ENCODE measurements at regions not wholly inside any gene's neighbourhood (a gene's known extent, or its start where the extent isn't known, plus 50 kb on each side); places are given as distances from the start of the nearest gene placed in this dataset.

DNA sequence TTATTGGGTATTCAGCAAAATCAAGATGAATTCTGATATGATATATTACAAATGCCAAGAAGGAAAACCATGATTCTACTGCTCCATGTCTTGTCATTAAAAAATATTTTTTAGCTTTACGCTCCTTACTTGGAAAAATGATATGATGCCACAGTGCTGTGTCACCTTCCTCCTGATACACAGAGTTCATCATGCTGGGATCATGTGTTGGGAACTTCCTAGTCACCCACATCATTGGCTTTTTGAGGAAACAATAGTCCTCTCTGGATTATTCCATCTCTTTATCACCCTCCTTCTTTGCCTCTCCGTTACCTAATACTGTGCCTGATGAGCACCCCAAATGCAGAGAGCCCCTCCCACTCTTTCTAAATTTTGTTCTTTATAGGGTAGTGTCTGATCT is 94.3 kb upstream of the PFN2 start:
- DNase-seq (ENCODE audit: low read depth) = no peak

DNA sequence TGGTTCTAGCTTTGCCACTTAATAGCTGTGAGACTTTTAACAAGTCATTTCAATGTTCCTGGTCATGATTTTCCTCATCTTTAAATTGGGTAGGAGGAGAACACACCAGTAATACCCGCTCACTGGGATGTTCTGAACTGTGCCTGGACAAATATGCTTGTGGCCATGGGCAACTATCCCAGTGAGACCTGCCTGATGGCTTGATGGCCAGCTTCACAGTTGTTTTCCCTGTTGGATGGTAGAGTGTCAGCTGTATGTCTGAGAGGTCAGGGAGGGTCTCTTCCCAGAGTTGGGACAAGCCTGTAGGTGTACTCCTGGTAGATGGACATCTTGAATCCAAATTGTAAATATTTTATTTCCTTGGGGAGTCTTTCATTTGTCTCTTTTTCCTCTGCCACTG is 92.5 kb upstream of the PFN2 start:
- no peak for DNase-seq (ENCODE audit: low read depth)

DNA sequence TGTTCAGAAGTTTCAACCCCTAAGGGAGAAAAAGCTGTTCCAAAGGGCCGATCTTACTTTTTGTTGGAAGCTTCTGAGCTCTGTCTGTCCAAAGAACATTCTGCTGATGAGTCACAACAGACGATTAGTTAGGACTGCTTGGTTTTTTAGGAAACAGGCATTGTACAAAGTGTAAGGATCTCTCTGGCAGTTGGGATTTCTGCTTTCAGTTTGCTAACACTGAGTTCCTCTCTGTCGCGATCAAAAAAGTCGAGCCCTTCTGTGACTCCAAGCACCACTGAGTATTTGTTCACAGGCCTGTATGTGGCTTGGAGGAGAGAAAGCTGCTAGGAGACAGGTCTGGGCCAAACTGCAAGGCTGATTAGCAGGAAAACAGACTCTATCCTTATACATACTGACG is 91.8 kb upstream of the PFN2 start:
- no peak for DNase-seq (ENCODE audit: low read depth)

DNA sequence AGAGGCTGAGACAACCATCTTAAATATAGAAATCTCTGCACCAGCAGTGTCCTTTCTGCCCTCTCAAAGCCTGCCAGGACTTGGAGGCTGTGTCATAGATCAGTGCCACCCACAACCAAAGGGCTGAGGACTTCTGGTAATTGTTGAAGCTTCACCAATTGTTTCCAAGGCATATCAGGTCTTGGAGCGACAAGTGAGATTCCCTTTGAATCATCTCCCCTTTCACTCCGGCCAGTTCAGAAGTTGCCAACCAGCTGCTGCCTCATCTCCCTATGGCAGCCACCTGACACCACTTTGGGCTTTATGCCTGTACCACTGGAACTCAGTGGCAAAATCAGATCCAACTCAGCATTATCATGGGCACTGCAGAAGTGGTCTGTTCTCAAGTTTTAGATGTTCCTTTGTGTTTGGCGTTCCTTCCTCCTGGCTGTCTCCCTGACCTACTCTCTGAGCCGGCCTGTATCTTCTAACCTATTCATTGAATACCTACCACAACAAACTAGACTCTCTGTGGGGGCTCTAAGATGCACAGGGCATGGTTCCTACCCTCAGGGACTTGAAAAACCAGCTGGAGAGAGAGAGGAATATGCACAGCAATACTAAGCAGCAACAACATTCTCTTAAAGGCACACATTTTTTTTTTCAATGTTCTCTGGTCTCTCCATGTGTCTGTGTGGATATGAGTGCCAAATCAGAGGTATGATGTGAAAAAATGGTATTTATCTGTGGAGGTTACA is 90.8 kb upstream of the PFN2 start:
- DNase-seq (ENCODE audit: low read depth) = no peak

DNA sequence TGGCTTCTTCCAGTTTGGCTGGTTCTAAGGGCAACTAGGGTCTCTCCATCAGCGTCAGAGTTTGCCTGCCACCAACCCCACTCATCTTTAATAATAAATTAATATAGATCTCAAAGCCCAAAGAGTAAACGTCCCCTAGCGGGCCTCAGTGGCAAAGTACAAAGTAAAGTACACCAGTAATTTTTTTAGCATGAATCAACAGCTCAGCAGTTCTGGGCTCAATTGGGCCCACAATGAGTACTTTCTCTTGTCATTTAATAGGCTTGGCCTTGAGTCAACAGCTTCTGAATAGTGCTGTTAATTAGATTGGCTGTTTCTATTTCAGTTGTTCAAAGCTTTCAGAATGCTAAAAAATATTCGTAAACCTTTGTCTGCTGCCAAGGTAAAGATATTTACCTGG is 89.0 kb upstream of the PFN2 start:
- no peak for DNase-seq (ENCODE audit: low read depth)

DNA sequence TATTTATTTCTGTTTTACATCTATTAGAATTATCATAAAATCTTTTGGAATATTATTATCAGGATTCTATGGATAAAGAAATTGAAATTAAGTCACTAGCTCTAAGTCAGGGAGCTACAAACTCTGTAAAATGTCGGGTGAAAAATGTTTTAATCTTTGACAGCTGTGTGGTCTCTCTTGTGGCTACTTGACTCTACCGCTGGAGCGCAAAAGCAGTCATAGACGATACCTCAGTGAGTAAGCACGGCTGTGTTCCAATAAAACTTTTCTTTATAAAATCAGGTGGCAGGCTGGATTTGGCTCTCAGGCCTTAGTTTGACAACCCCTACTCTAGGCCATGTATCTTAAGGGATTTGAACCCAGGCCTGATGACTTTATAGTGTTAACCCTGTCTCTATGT is 88.5 kb upstream of the PFN2 start:
- no peak for DNase-seq (ENCODE audit: low read depth)

DNA sequence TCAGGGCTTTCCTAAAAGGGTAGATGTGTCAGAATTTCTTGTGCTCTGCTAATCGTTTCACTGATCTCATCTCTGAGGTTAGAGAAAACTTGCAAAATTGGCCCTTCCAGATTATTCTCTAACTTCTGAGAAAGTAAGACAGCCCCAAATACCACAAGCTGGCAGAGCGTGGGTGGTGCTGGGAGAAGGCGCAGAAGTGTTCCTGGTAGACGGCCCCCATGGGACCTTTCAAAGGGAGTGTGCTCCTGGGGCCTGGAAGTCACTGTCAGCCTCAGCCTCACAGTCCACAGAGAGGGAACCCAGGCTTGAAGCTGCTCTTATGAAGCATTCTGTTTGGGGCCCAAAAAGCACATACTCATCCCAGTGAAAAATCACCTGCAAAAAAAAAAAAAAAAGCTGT is 86.5 kb upstream of the PFN2 start:
- DNase-seq (ENCODE audit: low read depth) = no peak

DNA sequence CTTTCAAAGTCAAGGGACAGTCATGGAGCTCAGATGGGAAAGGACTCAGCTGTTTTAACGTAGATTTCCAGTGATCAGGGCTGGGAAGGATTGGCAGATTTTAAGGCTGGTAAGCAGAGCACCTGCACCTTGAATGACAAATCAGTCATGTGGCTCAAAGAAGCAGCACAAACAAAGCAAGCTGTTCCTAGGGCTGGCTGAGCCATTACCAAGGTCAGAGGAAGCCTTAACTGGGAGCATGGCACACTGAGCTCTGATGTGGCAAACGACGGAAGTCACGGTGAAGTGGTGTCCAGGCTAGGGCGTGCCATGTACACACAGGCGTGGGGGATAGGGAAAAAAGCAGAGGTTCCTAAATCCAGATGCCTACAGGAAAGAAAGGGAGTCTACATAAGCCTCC is 84.6 kb upstream of the PFN2 start:
- no peak for DNase-seq (ENCODE audit: low read depth)

DNA sequence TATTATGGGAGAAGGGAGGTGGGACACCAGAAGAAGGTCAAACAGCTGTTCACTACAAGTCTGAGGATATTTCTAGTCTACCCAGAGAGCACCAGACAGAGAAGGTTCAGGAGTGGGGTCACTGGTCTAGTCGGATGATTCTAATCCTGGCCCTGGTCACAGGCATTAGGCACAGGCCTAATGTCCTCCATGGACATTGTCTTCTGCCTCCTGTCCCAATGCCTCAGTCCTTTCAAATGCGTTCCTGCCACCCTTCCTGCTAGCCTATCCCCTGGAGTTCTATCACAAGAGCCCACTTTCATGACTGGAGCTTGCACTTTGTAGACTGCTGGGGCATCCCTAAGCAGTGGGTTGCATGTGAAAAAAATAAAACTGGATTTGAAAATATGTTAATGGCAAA is 83.9 kb upstream of the PFN2 start:
- DNase-seq (ENCODE audit: low read depth) = no peak

DNA sequence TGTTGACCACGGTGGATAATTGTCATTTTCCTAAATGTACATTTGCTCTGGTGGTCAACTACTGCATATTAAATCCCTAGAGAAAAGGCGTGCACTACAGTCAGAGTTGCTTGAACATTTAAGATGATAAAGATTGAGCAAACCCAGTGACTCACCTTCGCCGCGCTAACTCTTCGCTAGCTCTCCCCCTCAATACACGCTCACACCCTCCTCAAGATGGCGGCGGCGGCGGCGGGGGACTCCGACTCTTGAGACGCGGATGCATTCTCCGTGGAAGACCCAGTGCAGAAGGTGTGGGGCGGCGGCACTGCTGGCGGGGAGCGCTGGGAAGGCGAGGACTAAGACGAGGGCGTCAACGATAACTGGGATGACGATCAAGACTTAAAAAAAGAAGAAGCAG is 79.8 kb upstream of the PFN2 start:
- DNase-seq (ENCODE audit: low read depth) = no peak

DNA sequence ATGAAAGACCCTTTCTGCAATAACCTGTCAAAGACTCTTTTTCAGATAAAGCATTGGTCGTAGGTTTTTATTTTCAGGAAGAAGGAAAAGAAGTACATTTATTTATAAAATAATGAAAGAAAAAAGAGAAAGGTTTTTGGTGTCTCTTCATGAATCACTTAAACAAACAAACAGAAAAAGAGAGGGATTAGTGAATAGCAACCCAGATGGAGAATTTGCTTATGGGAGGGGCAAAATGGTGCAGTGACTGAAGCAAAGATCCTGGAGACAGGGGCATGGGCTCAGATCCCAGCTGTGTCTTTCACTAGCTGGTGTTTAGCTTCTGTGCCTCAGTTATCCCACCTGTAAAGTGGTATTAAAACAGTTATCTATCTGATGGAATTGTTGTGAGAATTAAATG is 78.6 kb upstream of the PFN2 start:
- no peak for DNase-seq (ENCODE audit: low read depth)

DNA sequence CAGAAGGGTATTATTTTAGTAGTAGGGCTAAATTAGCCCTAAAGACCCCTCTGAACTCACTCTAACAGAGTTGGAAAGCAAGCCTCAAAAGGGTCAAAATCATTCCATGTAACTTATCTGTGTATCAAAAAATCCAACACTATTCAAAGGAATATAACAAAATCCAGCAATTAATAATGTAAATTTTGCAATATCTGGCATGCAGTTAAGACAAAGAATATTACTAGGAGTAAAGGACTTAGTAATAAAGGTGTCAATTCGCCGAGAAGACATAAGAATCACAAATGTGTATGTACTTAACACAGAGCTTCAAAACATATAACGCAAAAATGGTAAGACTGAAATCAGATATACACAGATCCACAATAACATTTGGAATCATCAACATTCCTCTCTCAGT is 71.2 kb upstream of the PFN2 start:
- no peak for DNase-seq (ENCODE audit: low read depth)

DNA sequence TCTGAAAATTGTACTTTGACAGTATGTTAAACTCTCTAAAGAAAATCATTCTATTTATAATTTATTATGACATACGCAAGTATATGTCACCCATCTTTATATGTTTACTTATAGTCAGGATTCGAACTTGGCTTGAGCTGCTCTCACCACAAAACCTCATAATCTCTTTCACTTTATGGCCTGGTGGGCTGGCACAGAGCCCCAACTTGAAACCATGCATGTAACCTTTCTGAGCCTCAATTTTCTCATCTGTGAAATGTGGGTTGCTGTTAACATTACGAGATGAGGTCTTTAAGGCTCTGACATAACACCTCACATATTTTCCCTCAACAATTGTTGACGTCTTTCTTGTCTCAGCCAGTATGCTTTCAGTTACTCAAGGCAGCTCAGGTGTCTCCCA is 69.4 kb upstream of the PFN2 start:
- DNase-seq (ENCODE audit: low read depth) = no peak

DNA sequence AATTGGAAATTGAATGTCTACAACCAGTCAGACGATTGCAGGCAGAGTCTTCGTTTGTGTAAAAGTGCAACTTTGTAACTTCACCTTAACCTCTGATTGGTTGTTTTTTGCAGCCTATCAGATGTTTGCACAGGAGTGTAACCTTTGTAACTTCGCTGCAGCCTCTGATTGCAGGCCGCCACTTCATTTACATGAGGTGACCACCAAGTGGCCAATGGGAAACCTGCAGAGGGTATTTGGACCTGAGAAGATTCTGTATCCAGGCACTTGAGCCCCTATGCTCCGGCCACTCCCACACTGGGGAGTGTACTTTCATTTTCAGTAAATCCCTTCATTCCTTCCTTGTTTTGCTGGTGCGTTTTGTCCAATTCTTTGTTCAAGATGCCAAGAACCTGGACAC is 68.1 kb upstream of the PFN2 start:
- no peak for DNase-seq (ENCODE audit: low read depth)

DNA sequence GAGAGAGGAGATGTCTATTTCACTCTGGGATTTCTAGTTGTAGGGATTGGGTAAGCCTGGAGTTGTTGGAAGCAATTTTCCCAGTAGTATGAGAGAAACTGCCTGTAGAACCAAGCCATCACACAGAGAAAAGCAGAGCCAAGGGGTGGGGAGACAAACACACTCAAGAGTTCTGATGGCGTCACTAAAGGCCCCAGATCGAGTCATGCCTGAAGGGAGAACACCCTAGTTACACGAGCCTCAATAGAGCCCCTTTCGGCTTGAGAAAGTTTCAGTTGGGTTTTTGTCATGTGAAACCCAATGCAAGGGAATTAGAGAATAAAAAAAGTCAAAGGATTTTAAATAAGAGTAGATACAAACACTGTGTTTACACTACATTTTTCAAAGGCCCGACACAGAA is 66.1 kb upstream of the PFN2 start:
- no peak for DNase-seq (ENCODE audit: low read depth)

DNA sequence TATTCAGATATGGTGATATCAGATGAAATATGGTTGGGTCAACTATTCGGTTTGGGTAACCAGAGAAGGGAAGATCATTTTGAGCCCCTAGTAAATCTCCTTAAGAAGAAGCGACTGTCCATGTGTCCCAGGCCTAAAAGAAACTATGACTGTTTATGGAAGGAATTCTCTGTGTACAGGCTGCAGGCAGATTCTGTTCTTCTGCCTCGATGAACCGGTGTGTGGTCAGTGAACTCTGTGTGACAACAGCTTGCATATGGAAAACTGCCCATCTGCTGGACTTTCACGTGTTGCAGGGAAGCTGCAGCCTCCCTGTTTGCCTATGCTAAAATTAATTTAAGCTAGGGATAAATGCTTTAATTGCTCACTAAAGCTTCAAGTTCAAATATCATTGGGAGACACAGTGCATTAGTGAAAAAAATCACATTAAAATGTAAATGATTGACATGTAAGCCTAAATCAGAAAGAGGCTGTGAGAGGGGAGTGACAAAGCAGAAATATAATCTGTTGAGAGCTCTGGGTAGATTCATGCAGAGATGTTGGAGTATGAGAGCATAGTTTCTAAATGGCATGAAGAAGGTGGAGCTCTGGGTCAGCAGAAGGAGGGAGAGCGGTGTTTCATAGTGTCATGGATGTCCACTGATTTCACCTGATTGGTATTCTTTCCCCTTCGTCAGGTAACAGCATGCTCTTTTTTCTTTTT is 65.4 kb upstream of the PFN2 start:
- DNase-seq (ENCODE audit: low read depth) = no peak

DNA sequence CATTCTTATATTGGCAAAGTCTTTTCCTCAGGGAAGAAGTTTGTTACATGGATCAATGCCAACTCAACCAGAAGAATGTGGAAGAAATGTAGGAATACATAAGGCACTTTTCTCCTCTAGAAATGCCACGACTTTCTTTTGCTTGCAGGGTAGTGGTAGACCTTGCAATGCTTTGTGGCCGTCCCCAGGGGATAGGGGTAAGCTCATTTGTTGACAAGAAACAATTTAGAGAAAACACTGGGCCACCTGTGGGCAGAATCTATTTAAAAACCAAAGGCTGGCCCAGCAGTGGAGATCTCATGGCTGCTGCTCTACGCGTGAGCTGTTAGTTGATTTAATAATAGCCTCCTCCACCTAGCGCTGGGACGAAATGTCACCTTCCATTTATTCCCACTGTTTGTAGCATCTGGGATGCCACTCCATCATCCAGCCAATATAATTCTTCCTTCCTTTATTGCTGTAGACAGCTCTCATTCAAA is 64.6 kb upstream of the PFN2 start:
- no peak for DNase-seq (ENCODE audit: low read depth)

DNA sequence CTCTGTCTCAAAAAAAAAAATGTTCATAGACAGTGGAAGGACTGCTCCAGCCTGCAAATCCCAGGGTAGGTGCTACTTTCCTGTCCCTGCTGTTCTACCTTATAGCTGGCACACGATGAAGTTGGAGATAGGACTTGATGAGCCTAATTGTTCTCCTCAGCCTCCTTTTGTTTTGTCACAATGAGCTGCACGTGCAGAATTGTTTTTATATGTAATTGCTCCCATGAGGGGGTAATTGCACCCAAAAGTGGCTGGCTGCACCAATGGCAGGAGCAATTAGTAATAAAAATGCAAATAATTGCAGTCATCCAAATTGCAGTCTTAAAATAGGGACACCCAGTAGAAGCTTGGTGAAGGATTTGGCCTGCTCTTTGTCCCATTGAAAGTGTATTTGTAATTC is 63.0 kb upstream of the PFN2 start:
- DNase-seq (ENCODE audit: low read depth) = no peak

DNA sequence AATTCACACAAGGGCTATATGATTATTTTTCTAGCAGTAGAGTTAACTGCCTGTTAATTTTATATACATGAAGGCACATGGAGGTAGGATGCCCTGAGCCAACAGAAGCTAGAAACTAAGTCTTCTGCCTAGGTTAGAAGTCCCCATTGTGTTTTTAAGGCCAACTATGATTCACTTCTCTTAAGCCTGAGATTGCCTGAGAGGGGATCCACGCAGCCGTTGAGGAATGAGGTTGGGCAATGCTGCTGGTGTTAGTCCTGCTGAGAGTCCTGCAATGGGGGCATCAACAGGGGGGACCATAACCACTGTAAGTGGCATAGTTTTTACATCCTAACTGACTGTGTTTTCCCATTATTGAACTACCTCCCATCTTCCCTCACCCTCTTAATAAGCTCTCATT is 60.1 kb upstream of the PFN2 start:
- no peak for DNase-seq (ENCODE audit: low read depth)

DNA sequence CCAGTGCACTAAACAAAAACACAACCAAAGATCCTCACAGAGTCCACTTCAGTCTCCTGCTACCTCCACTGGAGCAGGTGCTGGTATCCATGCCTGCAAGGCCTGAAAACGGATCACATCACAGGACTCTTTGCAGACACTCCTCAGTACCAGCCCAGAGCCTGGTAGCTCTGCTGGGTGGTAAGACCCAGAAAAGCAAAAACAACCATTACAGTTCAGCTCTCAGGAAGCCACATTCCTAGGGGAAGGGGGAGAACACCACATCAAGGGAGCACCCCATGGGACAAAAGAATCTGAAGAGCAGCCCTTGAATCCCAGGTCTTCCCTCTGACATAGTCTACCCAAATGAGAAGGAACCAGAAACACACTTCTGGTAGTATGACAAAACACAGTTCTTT is 52.5 kb upstream of the PFN2 start:
- no peak for DNase-seq (ENCODE audit: low read depth)

DNA sequence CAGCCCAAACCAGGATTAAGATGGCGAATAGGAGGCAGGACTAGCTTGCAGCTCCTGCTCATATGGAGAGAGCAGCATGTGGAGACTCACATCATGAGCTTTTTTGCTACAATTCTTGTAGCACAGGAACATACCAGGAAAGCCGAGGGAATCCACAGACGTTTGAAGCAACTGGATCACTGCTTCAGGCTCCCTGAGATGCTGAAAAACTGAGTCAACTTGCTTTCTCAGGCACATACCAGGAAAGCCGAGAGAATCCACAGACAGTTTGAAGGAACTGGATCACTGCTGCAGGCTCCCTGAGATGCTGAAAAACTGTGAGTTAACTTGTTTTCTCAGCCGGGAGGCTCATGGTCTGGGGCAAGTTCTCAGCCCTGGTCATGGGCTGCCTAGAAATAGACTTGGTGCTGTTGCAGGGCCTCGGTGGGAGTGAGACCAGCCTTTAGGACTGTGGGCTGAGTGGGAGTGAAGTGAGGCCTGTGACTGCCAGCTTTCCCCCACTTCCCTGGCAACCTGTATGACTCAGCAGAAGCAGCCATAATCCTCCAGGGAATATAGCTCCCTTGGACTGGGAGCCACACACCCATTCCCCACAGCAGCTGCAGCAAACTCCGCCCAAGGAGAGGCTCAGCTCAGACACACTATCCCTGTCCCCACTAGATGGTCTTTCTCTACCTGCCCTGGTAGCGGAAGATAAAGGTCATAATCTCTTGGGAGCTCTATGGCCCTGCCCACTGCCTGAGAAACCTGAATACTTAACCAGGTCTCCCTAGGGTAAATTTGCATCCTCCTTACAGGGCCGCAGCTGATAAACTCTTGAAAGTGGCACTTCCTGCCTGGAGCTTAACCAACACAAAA is 51.9 kb upstream of the PFN2 start:
- no peak for DNase-seq (ENCODE audit: low read depth)

DNA sequence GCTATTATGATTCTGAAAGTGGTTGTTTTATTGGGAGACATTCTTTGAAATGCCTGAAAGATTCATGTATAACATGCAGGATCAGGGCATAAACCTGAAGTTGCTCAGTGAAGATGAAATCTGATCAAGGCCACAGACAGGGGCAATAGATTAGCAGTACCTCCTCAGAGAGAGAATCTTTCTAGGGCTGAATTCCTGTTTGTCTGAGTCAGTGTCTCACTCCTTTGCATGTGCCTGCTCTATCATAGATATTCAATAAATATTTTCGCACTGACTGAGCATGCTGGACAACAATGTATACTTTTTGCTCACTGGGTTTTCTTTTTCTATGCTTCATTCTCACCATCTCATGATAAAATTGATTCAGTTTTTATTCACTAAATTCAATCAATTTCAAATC is 49.8 kb upstream of the PFN2 start:
- no peak for DNase-seq (ENCODE audit: low read depth)

Measured in activated T-cell treated with anti-CD3 and anti-CD28 coated beads for 1 hour (primary cell).